HG03039 (cell line): ENCODE measurements at regions not wholly inside any gene's neighbourhood (a gene's known extent, or its start where the extent isn't known, plus 50 kb on each side); places are given as distances from the start of the nearest gene placed in this dataset.

ENCODE experiments used
- ATAC-seq: cut with Tn5 transposase; IDR thresholded peaks from one replicate; pipeline ENCODE4 v1.9.1; 2021; ENCODE audit warnings: mild to moderate bottlenecking, moderate library complexity; ENCODE audit not compliant: unreplicated experiment

DNA sequence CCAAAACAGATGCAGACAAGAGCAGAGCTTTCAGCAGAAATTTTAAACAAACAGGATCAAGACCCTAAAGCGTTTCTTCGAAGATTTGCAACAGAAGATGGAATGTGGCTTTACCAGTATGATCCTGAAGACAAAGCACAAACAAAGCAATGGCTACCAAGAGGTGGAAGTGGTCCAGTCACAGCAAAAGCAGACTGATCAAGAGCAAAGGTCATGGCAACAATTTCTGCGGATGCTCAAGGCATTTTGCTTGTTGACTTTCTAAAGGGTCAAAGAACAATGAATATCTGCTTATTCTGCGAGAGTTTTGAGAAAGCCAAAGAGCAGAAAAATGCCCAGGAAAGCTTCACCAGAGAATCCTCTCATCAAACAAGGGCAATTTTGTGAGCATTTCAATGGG is 130.4 kb downstream of the MBL2 start:
- no peak for ATAC-seq

DNA sequence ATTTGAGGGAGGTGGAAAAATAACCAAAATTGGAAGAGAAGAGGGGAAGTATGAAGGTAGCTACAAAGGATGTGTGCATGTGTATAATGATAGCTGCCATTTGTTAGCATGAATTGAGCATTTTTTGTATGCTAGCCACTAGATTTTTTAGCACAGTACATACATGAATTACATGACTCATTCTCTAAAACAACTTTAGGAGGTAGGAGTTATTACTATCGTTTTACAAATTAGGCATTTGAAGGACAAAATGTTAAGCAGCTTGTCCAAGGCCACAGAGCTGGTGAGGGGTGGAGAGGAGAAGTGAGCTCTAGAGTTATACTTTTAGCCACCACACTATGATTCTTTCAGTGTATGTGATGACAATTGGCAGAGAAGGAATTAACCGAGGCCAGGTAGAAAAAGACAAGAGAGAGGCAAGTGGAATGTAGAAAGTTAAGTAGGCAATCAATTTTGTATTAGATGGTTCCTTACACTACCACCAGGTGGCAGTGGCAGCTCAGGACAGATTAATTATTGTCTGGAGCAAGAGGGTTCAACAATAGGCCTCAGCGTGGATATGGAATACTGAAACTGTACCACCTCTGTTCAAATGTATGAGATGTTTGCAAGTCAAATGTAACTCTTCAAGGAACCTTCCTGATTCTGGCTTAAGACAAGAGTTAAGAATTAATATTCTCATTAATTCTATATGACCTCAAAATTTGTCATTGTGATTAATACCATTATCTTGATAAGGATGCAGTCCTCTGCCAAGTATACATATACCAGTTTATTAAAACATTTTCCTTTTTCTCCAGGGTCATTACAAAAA is 128.0 kb downstream of the MBL2 start:
- peak; percentile 79 for ATAC-seq

DNA sequence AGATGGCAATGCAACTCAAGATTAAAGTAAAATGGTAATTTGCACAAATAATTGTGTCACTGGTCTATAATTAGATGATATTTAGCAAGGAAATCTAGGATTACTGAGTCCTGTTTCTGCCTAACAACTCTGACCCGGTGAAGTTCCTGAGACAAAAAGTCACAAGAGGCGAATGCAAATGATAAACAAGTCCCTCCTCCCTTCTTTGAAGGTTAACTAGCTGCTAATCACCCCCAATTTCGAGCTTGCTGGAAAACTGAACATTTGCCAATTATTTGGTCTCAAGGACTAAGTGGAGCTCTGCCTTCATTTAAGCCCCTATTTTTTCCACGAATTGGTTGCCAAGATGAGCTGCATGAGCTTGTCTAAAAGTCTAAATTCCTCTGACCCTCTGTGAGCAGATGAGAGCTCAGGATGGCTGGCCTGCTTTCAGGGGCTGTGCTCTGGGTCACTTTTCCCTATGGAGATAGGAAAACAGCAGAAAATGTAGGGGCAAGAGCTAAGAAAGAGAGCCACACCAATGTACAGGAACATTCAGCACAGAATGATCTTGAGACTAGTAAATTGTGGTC is 127.3 kb downstream of the MBL2 start:
- no peak for ATAC-seq

DNA sequence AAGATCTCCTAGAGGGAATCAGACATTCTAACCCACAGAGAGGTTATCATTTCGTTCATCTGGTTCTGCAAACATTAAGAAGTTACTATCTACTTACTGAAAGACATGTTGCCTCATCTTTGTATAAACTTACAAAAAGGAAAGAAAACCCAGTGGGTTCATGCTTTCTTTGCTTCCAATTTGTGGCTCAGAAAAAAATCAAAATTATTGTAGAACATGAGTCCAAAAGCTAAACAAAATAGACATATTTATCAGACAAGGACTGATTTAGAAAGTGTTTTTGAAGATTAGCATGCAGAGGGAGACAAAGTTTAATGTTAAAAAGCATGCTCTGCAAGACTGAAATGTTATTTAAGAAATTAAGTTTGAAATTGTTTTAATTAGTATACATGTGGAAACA is 123.1 kb downstream of the MBL2 start:
- ATAC-seq: no peak

DNA sequence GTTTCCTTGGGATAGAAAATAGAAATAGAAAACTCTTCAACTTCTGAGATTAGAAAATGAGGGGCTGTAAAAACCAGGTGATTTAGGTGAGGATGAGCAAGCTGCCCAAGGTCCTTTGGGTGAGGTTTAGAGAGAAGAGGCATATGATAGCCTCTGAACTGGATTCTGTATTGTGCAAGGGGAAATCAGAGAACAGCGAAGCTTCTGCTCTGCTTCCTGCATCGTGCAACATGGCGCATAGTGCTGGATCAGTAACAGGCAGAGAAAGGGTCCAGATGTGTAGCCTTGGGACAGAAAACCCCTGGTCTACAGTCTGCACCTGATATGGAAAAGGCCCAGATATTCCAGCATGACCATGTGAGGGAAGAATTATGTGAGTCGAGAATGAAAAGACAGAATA is 121.7 kb downstream of the MBL2 start:
- ATAC-seq: no peak

DNA sequence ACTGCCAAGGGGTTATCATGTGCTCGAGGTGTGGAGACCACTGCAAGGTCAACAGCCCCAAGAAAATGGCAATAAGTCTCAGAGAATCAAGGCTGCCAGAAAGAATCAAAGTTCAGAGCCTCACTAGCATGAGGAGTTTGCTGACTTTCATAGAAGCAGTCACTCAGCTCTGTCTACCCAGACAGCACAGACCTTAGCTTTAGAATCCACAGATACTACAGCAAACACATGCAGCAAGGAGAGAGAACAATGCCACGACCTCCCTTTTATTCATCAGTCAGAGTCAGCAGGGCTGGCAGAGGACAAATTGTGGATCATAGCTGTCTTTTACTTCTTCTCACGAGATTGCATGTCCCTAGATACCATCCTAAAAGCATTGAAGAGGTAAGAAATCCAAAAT is 121.3 kb downstream of the MBL2 start:
- ATAC-seq: no peak

DNA sequence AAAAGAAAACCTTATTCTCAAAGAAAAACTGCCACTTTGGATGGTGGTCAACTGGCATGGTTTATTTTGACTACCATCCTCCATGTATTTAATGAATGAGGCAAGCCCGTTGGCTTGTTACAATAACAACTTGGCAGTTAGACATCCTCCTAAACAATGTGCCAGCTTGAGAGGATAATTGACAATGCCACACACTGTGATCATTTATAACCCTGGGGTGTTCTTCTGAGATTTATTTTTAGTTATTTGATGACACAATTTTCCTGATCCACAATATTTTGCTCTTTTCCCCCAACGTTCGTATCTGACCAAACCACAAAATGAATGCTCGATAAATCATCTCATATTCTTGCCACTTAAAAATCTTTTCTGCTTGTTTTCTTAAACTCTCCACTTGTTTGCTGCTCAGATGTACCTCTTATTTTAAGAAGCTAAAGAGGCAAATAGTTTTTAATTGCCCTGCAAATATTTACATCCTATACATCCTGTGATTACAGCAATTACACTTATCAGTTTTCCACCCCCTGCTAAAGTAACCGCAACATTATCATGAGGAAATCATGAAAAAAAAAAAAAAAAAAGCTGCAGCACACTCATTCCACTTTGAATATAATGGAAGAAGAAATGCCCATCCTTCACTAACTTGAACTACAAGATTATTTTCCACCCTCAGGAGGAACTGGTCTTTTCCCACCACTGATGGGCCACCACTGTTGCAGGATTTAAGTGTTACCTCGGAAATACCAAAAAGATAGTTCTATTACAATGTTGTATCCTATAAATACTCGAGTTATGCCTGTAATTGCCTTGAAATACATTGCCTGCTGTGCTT is 119.9 kb downstream of the MBL2 start:
- ATAC-seq: no peak

DNA sequence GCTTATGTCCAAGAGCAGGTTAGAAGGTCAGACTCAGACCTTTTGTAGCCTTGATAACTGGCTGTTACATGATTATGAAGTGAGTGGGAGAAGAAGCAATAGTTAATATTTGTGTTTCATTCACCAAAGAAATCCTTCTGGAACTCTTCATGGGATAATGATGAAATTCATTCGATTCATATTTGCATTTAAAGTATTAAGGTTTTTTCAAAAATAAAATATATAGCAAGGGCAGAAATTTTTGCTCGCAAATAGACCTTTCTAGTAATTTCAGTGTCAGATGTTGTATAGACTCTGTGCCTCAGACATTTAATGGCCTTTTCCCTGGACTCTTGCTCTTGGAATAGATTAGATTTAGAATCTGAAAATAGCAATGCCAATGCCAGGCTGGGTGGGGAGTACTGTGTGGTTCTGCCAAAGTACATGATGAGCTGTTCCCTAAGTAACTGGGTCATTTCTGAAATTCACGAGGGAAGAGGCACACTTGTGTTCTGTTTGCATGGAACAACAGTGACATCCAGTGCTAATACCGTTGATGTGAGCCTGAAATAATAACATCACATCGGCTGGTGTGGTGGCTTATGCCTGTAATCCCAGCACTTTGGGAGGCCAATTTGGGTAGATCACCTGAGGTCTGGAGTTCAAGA is 119.2 kb downstream of the MBL2 start:
- ATAC-seq: no peak

DNA sequence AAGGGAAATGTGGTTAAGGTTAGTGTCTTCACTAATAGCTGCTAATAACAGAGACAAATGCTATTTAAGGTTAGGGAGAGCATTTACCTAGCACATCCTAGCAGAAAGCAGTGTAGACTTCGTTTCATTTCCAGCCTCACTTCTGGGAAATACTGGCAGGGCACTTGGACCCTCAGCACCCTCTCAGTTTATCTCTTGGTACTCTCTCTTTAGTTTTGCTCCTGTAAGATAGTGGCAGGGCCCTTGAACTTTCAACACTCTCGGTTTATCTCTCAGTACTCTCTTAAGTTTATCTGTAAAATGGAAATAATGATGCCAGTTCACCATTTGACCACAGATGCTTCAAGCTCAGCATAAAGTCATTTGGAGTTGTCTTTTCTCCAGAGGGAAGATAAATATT is 118.4 kb downstream of the MBL2 start:
- ATAC-seq: no peak

DNA sequence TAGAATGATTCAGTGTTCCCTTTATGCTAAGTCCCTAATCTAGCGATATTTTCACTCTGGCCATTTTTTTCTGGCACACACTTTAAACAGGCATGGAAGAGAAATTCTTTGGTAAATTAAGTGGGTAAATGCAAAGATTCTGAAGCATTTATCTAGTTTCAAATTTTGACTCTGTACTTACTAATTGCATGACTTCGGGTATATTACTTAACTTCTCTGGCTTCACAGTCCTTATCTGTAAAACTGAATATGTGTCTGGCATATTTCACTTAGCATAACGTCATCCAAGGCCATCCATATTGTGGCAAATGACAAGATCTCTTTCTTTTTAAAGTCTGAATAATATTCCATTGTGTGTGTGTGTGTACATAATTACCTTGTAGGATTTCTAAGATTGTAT is 114.5 kb downstream of the MBL2 start:
- no peak for ATAC-seq

DNA sequence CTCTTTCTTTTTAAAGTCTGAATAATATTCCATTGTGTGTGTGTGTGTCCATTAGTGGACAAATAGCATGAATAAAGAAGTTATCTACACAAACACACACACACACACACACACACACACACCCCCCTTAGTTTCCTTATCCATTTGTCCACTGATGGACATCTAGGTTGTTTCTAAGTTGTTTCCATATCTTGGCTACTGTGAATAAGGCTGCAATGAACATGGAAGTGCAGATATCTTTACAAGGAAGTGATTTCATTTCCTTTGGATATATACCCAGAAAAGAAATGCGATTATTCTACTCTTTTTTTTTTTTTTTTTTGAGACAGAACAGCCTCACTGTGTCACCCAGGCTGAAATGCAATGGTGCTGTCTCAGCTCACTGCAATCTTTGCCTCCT is 113.5 kb downstream of the MBL2 start:
- no peak for ATAC-seq

DNA sequence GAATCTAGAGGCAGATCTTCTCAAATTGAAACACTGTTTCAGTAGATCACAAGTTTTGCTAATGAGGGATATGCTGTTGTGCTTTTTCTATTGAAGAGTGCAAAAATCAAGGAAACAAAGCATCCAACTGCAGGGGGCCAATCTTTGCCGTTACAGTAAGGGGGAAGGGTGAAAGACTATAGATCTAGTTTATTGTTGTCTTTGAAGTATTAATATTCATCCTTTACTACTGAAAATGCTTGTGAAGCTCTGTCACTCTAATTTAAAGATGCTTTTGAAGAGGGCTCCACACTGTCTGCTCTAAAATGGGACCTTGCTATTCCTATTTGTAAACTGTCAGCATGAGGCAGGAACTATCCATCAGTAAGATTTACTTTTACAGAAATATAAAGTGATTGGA is 110.3 kb downstream of the MBL2 start:
- no peak for ATAC-seq

DNA sequence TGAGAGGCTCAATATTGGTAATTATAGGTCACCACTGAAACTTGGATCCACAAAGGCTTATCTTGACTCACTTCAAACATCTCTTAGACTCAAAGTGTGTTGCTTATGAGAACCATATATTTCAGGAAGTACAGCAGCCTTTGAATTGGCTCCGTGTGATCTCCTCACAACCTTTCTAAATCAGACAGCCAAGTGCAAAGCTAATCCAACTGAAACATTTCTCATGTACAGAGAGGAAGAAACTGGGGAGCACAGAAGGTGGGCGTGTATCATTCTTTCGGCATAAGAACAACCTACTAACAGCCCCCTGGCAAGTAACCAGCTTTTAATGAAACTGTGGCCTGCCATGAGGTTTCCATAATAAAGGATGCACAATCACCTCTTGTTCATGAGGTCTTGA is 109.4 kb downstream of the MBL2 start:
- no peak for ATAC-seq

DNA sequence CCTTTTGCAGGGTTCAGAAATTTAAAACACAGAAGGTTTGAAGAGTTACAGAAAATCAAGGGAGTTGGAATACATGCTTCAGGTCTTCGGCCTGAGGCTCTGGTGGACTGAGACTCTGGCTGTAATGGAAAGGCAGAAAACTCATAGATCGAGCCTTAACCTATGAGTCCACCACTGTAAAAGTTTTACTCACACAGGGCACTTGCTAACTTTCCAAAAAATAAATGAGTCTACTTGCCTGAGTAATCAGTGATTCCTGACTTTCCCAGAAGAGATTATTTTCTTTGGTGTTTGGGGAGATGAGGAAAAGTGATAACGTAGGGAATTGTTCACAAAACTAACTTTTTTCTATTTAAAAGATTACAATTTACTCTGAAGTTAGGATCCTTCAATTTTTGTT is 108.0 kb downstream of the MBL2 start:
- ATAC-seq: no peak

DNA sequence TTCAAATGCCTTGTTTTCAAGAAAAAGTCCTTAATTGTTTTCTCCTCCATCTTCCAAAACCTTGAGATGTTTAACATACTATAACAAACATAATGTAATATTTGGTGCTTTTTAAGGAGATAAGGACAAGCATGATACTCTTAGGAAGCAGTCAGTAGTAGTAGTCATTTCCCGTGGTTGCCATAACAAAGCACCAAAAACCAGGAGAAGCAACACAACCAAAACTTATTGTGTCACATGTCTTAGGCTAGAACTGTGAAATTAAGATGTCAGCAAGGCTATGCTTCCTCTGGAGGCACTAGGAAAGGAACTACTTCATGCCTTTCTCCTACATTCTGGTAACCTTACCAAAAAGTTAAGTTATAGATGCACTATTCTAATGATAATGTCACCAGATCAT is 106.8 kb downstream of the MBL2 start:
- ATAC-seq: no peak

DNA sequence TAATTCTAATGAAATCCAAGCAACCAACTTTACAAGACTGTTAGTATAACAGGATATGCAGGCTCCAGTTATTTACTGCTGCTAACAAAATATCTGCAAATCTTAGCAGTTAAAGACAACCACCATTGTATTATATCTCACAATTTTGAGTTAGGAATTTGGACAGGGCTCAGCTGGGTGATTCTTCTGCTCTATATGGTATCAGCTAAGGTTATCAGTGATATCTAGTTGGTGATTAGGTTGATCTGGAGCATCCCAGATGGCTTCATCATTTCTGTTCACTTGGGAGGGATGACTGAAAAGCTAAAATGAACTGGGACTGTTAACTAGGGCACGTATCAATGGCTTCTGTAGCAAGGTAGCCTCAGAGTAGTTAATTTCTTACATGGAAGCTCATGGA is 105.7 kb downstream of the MBL2 start:
- ATAC-seq: no peak

DNA sequence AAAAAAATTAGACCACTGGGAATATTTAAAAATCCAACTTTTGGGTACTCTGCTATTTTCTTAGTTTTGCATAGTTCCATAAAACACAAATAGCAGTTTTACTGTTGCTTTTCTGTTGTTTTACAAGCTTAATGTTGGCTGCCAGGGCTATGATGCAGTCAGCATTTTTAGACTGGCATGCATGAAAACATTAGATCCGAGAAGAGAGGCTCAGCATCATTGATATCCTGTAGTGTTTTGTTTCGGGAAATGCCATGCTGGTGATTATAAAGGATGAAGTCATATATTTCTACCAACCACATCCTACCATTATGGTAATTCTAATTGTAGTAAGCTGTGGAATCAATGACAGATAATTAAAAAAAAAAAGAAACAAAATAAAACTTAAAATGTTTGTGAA is 104.6 kb downstream of the MBL2 start:
- no peak for ATAC-seq

DNA sequence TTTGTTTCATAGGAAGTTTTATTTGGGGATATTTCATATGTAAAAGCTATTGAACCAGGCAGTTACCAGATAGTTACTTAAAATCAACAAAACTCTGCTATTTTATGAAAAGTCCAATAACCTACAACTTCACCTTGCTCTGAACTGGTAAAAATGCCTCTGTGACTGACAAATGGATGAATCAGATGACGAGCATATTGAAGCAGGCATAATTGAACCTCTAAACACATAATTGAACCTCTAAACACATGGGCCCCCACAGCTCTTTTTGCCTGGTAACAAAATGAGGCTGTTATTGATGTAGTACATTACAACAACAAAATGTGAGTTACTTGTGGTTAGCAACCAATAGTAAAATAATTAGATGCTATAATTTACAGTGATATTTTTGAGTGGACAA is 99.7 kb downstream of the MBL2 start:
- no peak for ATAC-seq

DNA sequence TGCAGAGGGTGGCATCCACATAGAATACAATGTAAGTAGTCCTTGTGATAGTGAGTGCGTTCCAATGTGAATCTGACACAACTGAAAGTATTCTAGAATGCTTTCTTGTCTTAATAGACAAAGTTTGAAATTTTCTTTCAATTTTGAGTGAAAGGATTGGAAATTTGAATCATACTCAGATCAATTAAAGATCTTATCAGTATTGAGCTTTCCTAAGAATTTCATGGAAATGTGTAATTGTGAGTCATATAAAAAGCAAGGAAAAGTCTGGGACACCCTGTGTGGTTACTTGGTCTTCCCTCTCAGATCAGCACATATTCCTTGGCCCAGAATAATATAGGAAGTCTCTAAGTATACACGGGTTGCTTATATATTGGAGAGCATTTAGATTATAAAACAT is 99.1 kb downstream of the MBL2 start:
- ATAC-seq: no peak

DNA sequence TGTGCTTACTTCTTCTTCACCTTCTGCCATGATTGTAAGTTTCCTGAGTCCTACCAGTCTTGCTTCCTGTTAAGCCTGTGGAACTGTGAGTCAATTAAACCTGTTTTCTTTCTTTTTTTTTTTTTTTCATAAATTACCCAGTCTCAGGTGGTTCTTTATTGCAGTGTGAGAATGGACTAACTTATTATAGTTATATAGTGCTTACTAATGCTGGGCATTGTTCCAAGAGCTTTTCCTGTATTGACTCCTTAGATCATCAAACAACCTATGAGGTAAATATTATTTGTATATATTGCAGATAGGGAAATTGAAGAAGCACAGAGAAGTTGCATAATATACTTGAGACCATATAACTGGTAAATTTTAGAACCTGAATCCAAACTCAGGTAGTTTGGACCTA is 98.1 kb downstream of the MBL2 start:
- ATAC-seq: no peak

DNA sequence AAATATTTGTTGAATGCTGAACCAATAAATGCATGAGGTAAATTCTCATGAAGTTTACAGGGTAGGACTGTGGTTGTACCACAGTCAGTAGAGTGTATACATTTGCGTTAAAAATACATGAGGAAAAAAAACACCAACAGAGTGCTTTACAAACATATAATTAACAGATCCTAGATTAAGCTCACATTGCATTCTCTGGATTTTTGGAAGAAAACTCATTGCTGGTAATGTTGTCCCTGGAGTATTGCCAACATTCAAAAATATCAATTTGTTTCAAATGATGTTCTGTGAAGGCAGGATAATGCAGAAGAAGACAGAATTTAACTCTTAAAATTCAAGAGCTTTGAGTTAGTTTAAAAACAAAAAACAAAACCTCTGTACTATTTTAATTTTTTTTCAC is 95.5 kb downstream of the MBL2 start:
- no peak for ATAC-seq

DNA sequence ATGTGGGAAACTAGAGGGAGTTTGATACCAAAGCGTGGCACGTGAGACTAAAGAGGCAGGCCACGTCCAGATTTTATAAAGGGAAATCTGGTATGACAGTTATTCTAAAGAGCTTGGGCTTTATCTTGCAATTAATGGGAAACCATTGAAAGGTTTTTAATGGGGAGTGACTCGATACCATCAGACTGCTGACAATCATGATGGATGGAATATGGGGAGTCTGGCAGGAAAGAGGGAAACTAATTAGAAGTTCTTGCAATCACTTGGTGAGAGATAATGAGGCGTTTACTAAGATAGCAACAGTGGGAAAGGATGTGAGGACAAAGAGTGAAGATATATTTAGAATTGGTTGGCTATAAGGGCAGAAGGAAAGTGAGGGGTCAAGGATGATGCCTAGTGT is 94.0 kb downstream of the MBL2 start:
- no peak for ATAC-seq
